WTC11 (cell line): ENCODE measurements at regions not wholly inside any gene's neighbourhood (a gene's known extent, or its start where the extent isn't known, plus 50 kb on each side); places are given as distances from the start of the nearest gene placed in this dataset.

Source experiments
- ATAC-seq: fragments of 200-7000 bp; cut with Tn5 transposase; 2 replicates; pipeline ENCODE4 v1.10.0; 2021; ENCODE audit warnings: mild to moderate bottlenecking, moderate library complexity
- CTCF ChIA-PET: fragments of 300-600 bp; sonication (Branson Sonifier 250); formaldehyde crosslinking; loops from one replicate; lab custom pipeline; 2021; ENCODE audit warnings: antibody characterized with exemption; lab: Charles Lee
- POLR2A ChIA-PET: fragments of 350-600 bp; sonication (Branson Sonifier 250); formaldehyde crosslinking; loops from one replicate; lab custom pipeline; 2021; ENCODE audit warnings: antibody characterized with exemption; lab: Charles Lee
- DNase-seq: peaks from one replicate; pipeline ENCODE4 v3.0.0; 2021; ENCODE audit warnings: low spot score
- H3K27ac Mint-ChIP-seq: 2 replicates; pipeline ENCODE4 v1.8.0; 2021; ENCODE audit warnings: mixed read lengths
- H3K27me3 Mint-ChIP-seq: 2 replicates; pipeline ENCODE4 v1.8.0; 2021; ENCODE audit warnings: low read depth, mild to moderate bottlenecking, moderate library complexity, mixed read lengths
- H3K36me3 Mint-ChIP-seq: 2 replicates; pipeline ENCODE4 v1.8.0; 2021; ENCODE audit warnings: mixed read lengths
- H3K4me1 Mint-ChIP-seq: 2 replicates; pipeline ENCODE4 v1.8.0; 2022; ENCODE audit warnings: mixed read lengths
- H3K4me3 Mint-ChIP-seq: 2 replicates; pipeline ENCODE4 v1.8.0; 2021; ENCODE audit warnings: mild to moderate bottlenecking, moderate library complexity, mixed read lengths
- H3K9me3 Mint-ChIP-seq: 2 replicates; pipeline ENCODE4 v1.8.0; 2021; ENCODE audit warnings: mixed read lengths
- ARID4B ChIP-seq: sonication (generic); formaldehyde crosslinking; IDR thresholded peaks from 2 replicates; pipeline ENCODE4 v1.8.0; 2023; ENCODE audit warnings: missing genetic modification reagents, mild to moderate bottlenecking, borderline replicate concordance
- E2F4 ChIP-seq: sonication (generic); formaldehyde crosslinking; IDR thresholded peaks from 2 replicates; pipeline ENCODE4 v1.8.1; 2022; ENCODE audit warnings: low read depth, mild to moderate bottlenecking, moderate library complexity, missing genetic modification reagents, borderline replicate concordance
- EMX1 ChIP-seq: fragments of 250-450 bp; sonication (Bioruptor Pico); IDR thresholded peaks from 2 replicates; pipeline ENCODE4 v1.8.0; 2021; ENCODE audit warnings: mild to moderate bottlenecking
- FOXP4 ChIP-seq: sonication (generic); formaldehyde crosslinking; IDR thresholded peaks from 2 replicates; pipeline ENCODE4 v1.8.0; 2022; ENCODE audit warnings: mild to moderate bottlenecking, missing genetic modification reagents
- GRHL2 ChIP-seq: fragments of 250-450 bp; sonication (Bioruptor Pico); IDR thresholded peaks from 2 replicates; pipeline ENCODE4 v1.8.0; 2022; ENCODE audit warnings: mild to moderate bottlenecking, moderate library complexity; ENCODE audit not compliant: insufficient replicate concordance, severe bottlenecking
- GTF2I ChIP-seq: fragments of 250-450 bp; sonication (Bioruptor Pico); conservative IDR thresholded peaks from 2 replicates; pipeline ENCODE4 v1.4.0; 2021; ENCODE audit warnings: mild to moderate bottlenecking
- MXD4 ChIP-seq: fragments of 250-450 bp; sonication (Bioruptor Pico); IDR thresholded peaks from 2 replicates; pipeline ENCODE4 v1.8.0; 2021; ENCODE audit warnings: mild to moderate bottlenecking, moderate library complexity, borderline replicate concordance
- MYBL2 ChIP-seq: sonication (generic); formaldehyde crosslinking; IDR thresholded peaks from 2 replicates; pipeline ENCODE4 v1.8.1; 2023; ENCODE audit warnings: mild to moderate bottlenecking, moderate library complexity, missing genetic modification reagents
- NFYB ChIP-seq: sonication (generic); formaldehyde crosslinking; conservative IDR thresholded peaks from 2 replicates; pipeline ENCODE4 v1.8.0; 2022; ENCODE audit warnings: low read depth, missing genetic modification reagents
- NR3C1 ChIP-seq: sonication (generic); formaldehyde crosslinking; conservative IDR thresholded peaks from 2 replicates; pipeline ENCODE4 v1.8.1; 2023; ENCODE audit warnings: low read depth, mild to moderate bottlenecking, missing genetic modification reagents
- PREB ChIP-seq: sonication (generic); formaldehyde crosslinking; IDR thresholded peaks from 2 replicates; pipeline ENCODE4 v1.8.1; 2022; ENCODE audit warnings: mild to moderate bottlenecking, missing genetic modification reagents, moderate library complexity, borderline replicate concordance
- RELA ChIP-seq: sonication (generic); formaldehyde crosslinking; IDR thresholded peaks from 2 replicates; pipeline ENCODE4 v1.8.1; 2022; ENCODE audit warnings: missing genetic modification reagents, mild to moderate bottlenecking, borderline replicate concordance
- SOX15 ChIP-seq: fragments of 250-450 bp; sonication (Bioruptor Pico); IDR thresholded peaks from 2 replicates; pipeline ENCODE4 v1.9.0; 2021; ENCODE audit warnings: mild to moderate bottlenecking
- STAT6 ChIP-seq: sonication (generic); formaldehyde crosslinking; conservative IDR thresholded peaks from 2 replicates; pipeline ENCODE4 v1.8.1; 2023; ENCODE audit warnings: mild to moderate bottlenecking, low read depth, missing genetic modification reagents, moderate library complexity
- ZNF532 ChIP-seq: fragments of 250-450 bp; sonication (Bioruptor Pico); IDR thresholded peaks from 2 replicates; pipeline ENCODE4 v1.9.0; 2021; ENCODE audit warnings: mild to moderate bottlenecking, borderline replicate concordance
- TF ChIP-seq, protein P1 (sequence below): sonication (generic); formaldehyde crosslinking; conservative IDR thresholded peaks from 2 replicates; pipeline ENCODE4 v1.8.1; 2022; ENCODE audit warnings: mild to moderate bottlenecking, missing genetic modification reagents

- TF ChIP-seq ARID4B = no peak
- no peak for TF ChIP-seq RELA (CRISPR knock-in tag)
- no peak for TF ChIP-seq NR3C1
- TF ChIP-seq PREB (CRISPR knock-in tag) = no peak
Measured at GRCh38 chr10:128470321-128470965, 344.2 kb upstream of the MKI67 start (continued).

- no peak for TF ChIP-seq EMX1 (CRISPR knock-in tag)
- TF ChIP-seq MYBL2 (CRISPR knock-in tag) = no peak
- TF ChIP-seq SOX15 (CRISPR knock-in tag) = no peak
- TF ChIP-seq MXD4 (CRISPR knock-in tag) = no peak
- H3K4me3 Mint-ChIP-seq = no peak overlapping the region
- H3K36me3 Mint-ChIP-seq = no peaks in the 10 kb centered on the region
- peaks cover 3% of the 10 kb centered on the region for H3K9me3 Mint-ChIP-seq
- DNase-seq (no peak), ATAC-seq (no peak)
- ChIA-PET POLR2A (no interaction called here), CTCF (no interaction called here)
- H3K27ac Mint-ChIP-seq = no peak overlapping the region
- H3K27me3 Mint-ChIP-seq = no peaks in the 10 kb centered on the region
- no peaks in the 10 kb centered on the region for H3K4me1 Mint-ChIP-seq
Measured at GRCh38 chr10:128471151-128471550, 344.9 kb upstream of the MKI67 start.

DNA sequence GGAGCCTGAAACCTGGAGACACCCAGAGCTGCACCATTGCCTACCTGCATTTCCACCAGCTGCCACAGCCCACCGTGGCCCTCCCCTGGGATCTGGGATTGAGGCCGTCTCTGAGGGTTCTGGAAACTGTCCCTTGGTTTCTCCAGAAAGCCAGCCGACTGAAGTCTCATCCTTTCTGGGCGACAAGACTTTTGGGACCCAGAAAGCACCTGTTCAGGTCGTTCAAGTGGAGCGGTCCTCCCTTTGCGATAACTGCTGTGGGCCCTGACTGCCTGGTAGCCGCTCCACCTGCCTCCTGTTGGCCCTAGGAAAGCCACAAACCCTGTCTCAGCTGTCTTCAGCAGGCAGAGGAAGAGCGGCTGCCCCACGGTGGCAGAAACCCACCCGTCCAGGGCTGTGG, 346.0 kb upstream of the MKI67 start:
- CTCF ChIA-PET = no interaction called here
- H3K4me3 Mint-ChIP-seq = no peak overlapping the region
- H3K4me1 Mint-ChIP-seq = peaks cover 2% of the 10 kb centered on the region; the same call in 1 of the 2 replicates
- ATAC-seq (no peak), DNase-seq (no peak)
- no peaks in the 10 kb centered on the region for H3K27me3 Mint-ChIP-seq
- no peaks in the 10 kb centered on the region for H3K36me3 Mint-ChIP-seq
- POLR2A ChIA-PET = no interaction called here
- H3K27ac Mint-ChIP-seq = no peak overlapping the region
- no peaks in the 10 kb centered on the region for H3K9me3 Mint-ChIP-seq
- TF ChIP-seq FOXP4 (CRISPR knock-in tag) = no peak
- no peak for TF ChIP-seq E2F4
- TF ChIP-seq GTF2I = no peak
- no peak for TF ChIP-seq NR3C1
- TF ChIP-seq GRHL2 (CRISPR knock-in tag) = no peak
- TF ChIP-seq STAT6 (CRISPR knock-in tag) = no peak
- TF ChIP-seq, protein P1, sequence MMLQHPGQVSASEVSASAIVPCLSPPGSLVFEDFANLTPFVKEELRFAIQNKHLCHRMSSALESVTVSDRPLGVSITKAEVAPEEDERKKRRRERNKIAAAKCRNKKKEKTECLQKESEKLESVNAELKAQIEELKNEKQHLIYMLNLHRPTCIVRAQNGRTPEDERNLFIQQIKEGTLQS = no peak
- no peak for TF ChIP-seq ZNF532 (CRISPR knock-in tag)
- no peak for TF ChIP-seq NFYB (CRISPR knock-in tag)
